Pons (tissue), 1 donor: ENCODE measurements at regions not wholly inside any gene's neighbourhood (a gene's known extent, or its start where the extent isn't known, plus 50 kb on each side); places are given as distances from the start of the nearest gene placed in this dataset.

Source experiments
- DNase-seq: peaks from one replicate; pipeline ENCODE4 v3.0.0-alpha.2; 2016; ENCODE audit warnings: low spot score

DNA sequence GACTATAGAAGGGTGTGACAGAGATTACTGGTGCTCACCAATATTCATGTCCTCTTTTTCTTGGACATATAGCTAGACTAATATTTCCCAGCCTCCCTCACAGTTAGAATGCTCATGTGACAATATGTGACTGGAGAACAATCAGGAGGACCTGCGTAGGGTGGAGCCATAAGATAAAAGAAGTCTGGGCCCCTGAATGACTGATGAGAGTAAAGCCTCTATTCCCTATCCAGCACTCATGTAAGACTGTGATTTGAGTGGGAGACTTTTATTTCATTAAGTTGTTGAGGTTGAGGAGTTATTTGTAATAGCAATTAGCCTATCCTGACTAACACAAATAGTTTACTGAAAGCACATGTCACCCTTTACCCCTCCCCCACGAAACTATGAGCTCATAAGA lies 1247.1 kb upstream of the TENM4 start:
- DNase-seq: no peak

DNA sequence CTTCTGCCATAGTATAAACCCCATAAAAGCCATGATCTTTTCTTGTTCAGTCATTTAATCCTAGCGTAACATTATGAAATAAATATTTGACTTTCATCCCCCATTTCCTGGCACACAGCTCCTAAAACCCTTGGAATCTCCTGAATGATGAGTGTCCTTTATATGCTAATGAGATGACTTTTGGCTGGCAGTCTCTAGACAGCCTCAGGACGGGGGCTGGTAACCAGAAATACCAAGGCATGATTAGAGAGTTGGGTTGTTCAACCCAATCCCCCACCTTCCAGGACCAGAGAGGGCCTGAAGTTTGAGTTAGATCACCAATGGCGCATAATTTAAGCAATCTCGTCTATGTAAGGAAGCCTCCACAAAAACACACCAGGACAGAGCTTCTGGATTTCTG lies 1246.1 kb upstream of the TENM4 start:
- no peak for DNase-seq

- DNase-seq: no peak
Measured at GRCh38 chr11:80673566-80673965, 1232.7 kb upstream of the TENM4 start.

GRCh38 chr11:80669620-80670019 lies 1228.8 kb upstream of the TENM4 start:
- DNase-seq: no peak

DNA sequence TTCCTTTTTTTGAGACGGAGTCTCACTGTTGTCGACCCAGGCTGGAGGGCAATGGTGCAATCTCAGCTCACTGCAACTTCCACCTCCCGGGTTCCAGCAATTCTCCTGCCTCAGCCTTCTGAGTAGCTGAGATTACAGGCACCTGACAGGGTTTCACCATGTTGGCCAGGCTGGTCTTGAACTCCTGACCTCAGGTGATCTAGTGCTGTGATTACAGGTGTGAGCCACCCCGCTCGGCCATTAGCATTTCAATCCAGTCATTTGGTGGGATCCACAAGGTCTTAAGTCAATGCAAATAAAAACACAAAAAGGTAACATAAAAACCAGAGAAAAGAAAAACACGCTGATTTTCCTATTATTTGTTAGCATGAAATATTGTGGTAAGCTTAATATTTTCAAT lies 1227.2 kb upstream of the TENM4 start:
- no peak for DNase-seq

- DNase-seq: no peak
Measured at GRCh38 chr11:80655834-80656233, 1215.0 kb upstream of the TENM4 start.

- DNase-seq: no peak
Measured at GRCh38 chr11:80650966-80651365, 1210.1 kb upstream of the TENM4 start.

- DNase-seq: no peak
Measured at GRCh38 chr11:80649186-80649585, 1208.4 kb upstream of the TENM4 start.

DNA sequence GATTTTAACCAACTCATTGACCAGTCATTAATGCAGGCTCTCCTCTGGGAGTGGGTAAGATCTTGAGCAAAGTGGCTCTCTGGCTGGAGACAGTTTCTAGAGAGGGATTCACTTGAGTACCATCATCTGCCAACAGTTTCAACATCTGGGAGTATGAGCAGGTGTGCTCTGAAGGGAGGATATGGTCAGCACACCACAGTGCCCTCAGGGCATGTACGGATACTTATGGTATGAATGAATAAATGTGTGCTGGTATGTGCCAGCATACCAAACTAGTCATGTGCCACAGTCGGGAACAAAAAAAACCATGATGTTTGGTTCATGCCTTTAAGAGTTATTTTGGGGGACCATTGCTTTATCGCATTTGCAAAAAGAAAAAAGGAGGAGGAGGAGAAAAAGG lies 1197.5 kb upstream of the TENM4 start:
- DNase-seq: no peak

- no peak for DNase-seq
Measured at GRCh38 chr11:80637571-80637970, 1196.7 kb upstream of the TENM4 start.

DNA sequence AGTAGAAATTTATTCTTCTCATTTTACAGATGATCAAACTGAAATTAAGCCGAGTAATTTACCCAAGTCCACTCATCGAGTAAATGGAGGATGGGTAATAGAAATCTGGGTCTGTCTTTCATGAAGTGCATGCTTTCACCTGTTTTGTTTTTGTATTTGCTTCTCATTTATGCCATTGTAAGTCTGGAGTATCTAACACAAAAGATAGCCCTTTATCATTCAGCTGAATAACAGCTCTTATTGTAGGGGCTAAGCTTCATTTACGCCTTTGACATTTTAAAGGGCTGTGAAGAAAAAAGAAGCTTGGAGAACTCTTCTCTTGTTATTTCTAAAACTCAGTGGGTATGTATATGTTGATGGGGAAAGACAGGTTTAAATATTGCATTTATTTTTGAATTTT lies 1196.2 kb upstream of the TENM4 start:
- DNase-seq: no peak

DNA sequence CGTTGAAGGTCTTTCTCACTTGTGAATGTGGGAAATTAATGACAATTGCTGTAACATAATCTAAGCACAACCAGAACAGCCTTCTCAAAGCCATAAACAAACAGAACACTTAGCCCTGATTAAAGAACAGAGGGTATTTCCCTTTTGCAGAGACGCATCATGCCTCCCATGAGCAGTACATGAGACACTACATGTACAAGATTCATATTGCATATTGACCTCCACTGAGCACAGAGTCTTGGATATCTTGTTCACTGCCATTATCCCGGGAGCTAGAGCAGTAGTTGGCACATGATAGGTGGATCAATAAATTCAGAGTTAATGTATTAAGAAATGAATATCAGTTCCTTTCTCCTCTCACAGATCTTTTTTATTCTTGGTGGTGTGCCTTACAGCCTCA lies 1194.3 kb upstream of the TENM4 start:
- no peak for DNase-seq

DNA sequence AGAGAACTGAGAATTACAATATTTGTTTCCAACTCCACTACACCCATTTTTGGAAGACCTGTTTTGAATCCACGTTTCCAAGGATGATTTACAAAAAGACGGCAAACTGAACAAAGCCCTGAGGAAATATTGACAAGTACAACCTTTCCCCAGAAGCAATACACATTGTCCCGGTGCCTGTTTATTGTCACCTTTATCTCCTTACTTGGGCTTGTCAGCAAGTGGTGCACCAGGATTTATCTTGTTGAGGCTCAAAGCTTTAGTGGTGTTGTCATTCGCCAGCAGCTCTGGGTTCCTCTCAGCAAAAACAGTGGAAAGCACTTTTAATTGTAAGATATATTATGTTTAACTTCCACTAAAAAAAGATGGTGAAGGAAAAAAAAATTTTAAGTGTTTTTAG lies 1191.9 kb upstream of the TENM4 start:
- DNase-seq: no peak

DNA sequence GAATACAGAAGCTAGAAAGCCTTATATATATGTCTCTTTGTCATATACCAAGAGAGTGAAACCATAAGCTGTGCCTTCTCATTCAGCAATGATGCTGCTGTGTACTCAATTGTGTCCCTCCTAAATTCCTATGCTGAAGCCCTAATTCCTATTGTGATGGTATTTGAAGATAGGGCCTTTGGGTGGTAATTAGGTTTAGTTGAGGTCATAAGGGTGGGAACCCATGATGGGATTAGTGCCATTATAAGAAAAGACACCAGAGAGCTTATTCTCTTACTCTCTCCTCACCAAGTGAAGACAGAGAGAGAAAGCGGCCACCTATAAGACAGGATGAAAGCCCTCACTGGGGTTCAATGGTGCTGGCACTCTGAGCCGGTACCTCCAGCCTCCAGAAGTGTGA lies 1191.3 kb upstream of the TENM4 start:
- DNase-seq: no peak

GRCh38 chr11:80629466-80629865 lies 1188.6 kb upstream of the TENM4 start:
- no peak for DNase-seq

DNA sequence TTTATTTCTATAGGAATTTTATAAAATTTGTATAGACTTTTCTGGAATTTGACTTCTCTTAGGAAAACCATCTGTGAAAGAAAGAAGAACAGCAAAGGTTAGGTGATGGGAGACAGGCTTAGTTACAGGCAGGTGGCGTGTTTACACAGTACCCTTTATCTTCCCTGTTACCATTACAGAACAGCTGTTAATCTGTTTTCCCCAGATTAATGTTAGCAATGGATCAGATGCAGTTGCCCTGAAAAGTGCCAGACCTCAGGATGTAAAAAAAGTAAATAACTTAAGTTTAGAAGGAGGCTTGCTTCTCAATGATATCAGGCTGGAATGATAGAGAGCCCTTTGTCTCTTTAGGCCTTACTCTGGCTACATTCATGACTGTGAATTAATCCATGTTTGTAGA lies 1186.5 kb upstream of the TENM4 start:
- DNase-seq: no peak

- DNase-seq: no peak
Measured at GRCh38 chr11:80626721-80627120, 1185.9 kb upstream of the TENM4 start.

DNA sequence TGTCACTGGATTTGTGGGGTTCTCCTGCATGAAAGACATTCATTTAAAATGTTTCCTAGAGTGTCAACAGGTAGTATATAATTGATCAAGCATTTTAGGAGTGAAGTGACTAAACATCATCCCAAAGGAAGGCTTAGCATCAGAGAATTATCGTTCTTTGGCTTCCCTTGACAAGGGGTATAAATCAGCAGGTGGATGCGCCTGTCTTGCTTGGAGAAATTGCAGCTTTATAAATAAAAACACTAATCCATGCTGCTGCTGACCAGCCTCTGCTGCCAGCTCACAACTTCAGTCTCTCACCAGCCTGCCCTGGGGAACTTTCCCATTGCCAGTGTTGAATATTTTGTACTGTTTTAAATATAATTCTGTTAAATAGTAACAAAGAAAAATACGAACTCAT lies 1184.7 kb upstream of the TENM4 start:
- DNase-seq: no peak

- no peak for DNase-seq
Measured at GRCh38 chr11:80621871-80622270, 1181.0 kb upstream of the TENM4 start.

DNA sequence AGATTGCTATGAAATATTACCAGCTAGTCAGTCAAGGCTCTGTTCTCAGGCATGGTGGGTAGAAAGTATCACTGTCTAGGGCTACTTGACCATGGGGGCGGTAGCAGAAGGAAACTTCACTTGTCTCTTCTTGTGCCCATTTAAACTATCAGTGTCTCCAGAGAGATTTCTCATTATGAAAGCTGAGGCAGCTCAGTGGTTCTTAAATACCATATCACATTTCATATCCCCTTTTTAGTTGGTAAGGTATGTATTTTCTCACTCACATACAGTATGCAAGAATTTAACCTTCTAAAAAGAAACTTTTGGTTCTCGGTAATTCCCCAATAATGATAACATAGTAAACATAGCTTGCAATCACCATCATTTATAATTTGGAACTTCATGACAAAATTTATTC lies 1180.0 kb upstream of the TENM4 start:
- no peak for DNase-seq

DNA sequence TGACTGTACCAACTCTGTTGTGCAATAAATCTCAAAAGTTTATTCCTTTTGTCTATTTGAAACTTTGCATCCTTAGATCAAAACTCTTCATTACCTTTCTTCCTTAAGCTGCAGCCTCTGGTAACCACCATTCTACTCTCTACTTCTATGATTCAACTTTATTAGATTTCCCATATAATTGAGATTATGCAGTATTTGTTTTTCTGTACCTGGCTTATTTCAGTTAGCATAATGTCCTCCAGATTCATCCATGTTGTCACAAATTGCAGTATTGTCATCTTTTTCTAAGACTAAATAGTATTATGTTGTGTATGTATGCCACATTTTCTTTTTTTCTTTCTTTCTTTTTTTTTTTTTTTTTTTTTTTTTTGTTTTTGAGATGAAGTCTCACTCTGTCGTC lies 1176.3 kb upstream of the TENM4 start:
- no peak for DNase-seq

DNA sequence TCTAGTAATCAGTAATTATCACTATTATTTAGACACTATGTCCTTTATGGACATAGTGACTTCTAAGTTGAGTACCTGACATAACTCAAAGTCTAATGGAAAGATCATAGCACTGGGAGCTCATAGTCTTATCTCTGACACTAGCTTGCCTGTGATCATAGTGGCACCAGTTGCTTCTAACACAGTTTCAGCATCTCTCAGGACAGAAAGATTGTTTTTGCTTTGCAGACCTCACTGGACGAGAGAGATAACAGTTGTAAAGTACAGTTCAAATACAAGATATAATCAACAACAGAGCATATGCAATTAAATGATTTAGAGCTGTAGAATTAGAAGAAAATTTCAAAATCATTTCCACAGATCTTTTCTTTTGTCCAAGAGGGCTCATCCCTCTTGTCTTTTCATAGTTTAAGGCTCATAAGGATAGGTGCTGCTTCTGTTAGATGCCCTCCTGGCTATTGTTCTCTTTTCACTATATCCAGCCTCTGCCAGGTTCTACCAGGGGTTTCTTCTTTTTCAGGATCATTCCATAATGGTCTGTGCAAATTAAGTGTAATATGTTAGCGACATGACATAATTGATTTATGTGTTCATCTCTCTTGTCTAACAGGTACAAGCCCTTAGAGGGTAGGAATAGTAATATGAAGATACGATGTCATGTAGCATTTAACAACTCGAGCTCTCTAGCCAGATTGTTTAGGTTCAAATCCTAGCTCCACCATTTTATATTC lies 1175.4 kb upstream of the TENM4 start:
- DNase-seq: no peak

GRCh38 chr11:80613655-80614054 lies 1172.8 kb upstream of the TENM4 start:
- DNase-seq: no peak

GRCh38 chr11:80610516-80610915 lies 1169.7 kb upstream of the TENM4 start:
- no peak for DNase-seq

- no peak for DNase-seq
Measured at GRCh38 chr11:80603472-80603871, 1162.6 kb upstream of the TENM4 start.
